A673 (cell line): ENCODE measurements at regions not wholly inside any gene's neighbourhood (a gene's known extent, or its start where the extent isn't known, plus 50 kb on each side); places are given as distances from the start of the nearest gene placed in this dataset.

Experiments used
- BruUV-seq: library from RNA; stranded (reverse); fragments of 400-500 nt; replicated peaks from 2 replicates; lab custom pipeline; 2021; lab: Mats Ljungman, UMichigan
- CTCF ChIA-PET: fragments of 300-600 bp; sonication (Branson Sonifier 250); formaldehyde crosslinking; loops from one replicate; lab custom pipeline; 2022; ENCODE audit warnings: antibody characterized with exemption; lab: Charles Lee
- POLR2A ChIA-PET: fragments of 300-600 bp; sonication (Branson Sonifier 250); formaldehyde crosslinking; loops from one replicate; lab custom pipeline; 2022; ENCODE audit warnings: antibody characterized with exemption; ENCODE audit not compliant: low non-redundant PET; lab: Charles Lee
- DNase-seq: peaks from one replicate; pipeline ENCODE4 v3.0.0-alpha.2; 2015; ENCODE audit warnings: low spot score
- H3K27ac ChIP-seq: fragments of 200-600 bp; sonication (generic); 2 replicates; pipeline ENCODE4 v1.5.1; 2016; ENCODE audit warnings: mixed run types, low read depth, mild to moderate bottlenecking, mixed read lengths, antibody characterized with exemption, low read length; ENCODE audit not compliant: poor library complexity, severe bottlenecking
- H3K27me3 ChIP-seq: fragments of 200-600 bp; sonication (generic); replicated peaks from 2 replicates; pipeline ENCODE4 v1.6.1; 2017; ENCODE audit warnings: mixed run types, low read depth, mild to moderate bottlenecking, mixed read lengths, antibody characterized with exemption, low read length; ENCODE audit not compliant: insufficient read depth, poor library complexity
- H3K36me3 ChIP-seq: fragments of 200-600 bp; sonication (generic); 2 replicates; pipeline ENCODE4 v1.6.1; 2016; ENCODE audit warnings: mixed run types, mild to moderate bottlenecking, mixed read lengths, antibody characterized with exemption, low read length; ENCODE audit not compliant: insufficient read depth, poor library complexity, severe bottlenecking
- H3K4me1 ChIP-seq: fragments of 200-600 bp; sonication (generic); 2 replicates; pipeline ENCODE4 v1.6.1; 2017; ENCODE audit warnings: mixed run types, mild to moderate bottlenecking, mixed read lengths, antibody characterized with exemption, low read length; ENCODE audit not compliant: insufficient read depth, poor library complexity, severe bottlenecking
- H3K4me3 ChIP-seq: fragments of 200-600 bp; sonication (generic); 2 replicates; pipeline ENCODE4 v1.5.1; 2016; ENCODE audit warnings: low read depth, mixed run types, mild to moderate bottlenecking, mixed read lengths, low read length; ENCODE audit not compliant: poor library complexity, severe bottlenecking
- H3K9me3 ChIP-seq: fragments of 200-600 bp; sonication (generic); 2 replicates; pipeline ENCODE4 v1.6.1; 2016; ENCODE audit warnings: mixed run types, low read depth, mild to moderate bottlenecking, mixed read lengths, antibody characterized with exemption, low read length; ENCODE audit not compliant: poor library complexity, severe bottlenecking
- CTCF ChIP-seq: fragments of 300-800, 200-600 bp; sonication (generic); conservative IDR thresholded peaks from 2 replicates; pipeline ENCODE4 v1.5.1; 2017; ENCODE audit warnings: low read depth, mild to moderate bottlenecking, antibody characterized with exemption, low read length, moderate library complexity, mixed read lengths
- EZH2 ChIP-seq: fragments of 200-600 bp; sonication (generic); IDR thresholded peaks from 2 replicates; pipeline ENCODE4 v1.6.1; 2017; ENCODE audit warnings: borderline replicate concordance, low read depth, mild to moderate bottlenecking, mixed read lengths, antibody characterized with exemption, low read length; ENCODE audit not compliant: poor library complexity, severe bottlenecking
- intact Hi-C: fragments of 100-400 bp; cut with micrococcal nuclease; formaldehyde crosslinking; loops from one replicate; pipeline ENCODE4 v1.10.0; 2022; ENCODE audit not compliant: unreplicated experiment

GRCh38 chr12:75698052-75698451 lies 186.6 kb upstream of the KRR1 start:
- Histone ChIP-seq H3K4me3 (no peak overlapping the region), H3K9me3 (no peaks in the 10 kb centered on the region), H3K27me3 (no peaks in the 10 kb centered on the region), H3K4me1 (no peaks in the 10 kb centered on the region), H3K36me3 (no peaks in the 10 kb centered on the region), H3K27ac (no peak overlapping the region)
- no peak for DNase-seq
- no TSS peak for BruUV-seq
- POLR2A ChIA-PET = no interaction called here
- intact Hi-C loops = no loop called here
- no peak for TF ChIP-seq CTCF
- TF ChIP-seq EZH2 = no peak
- CTCF ChIA-PET = no interaction called here

GRCh38 chr12:75695926-75696325 lies 184.5 kb upstream of the KRR1 start:
- CTCF ChIA-PET = interaction anchor here (0.6 kb wide), 1 partner anchor 26 kb away, joined by 10 read pairs; no protein-coding TSS in a partner anchor
- BruUV-seq = no TSS peak
- Histone ChIP-seq H3K4me1 (no peaks in the 10 kb centered on the region), H3K9me3 (no peaks in the 10 kb centered on the region), H3K36me3 (no peaks in the 10 kb centered on the region), H3K27ac (no peak overlapping the region), H3K4me3 (no peak overlapping the region), H3K27me3 (no peaks in the 10 kb centered on the region)
- TF ChIP-seq CTCF = no peak
- TF ChIP-seq EZH2 = no peak
- DNase-seq = no peak
- POLR2A ChIA-PET = no interaction called here
- intact Hi-C loops = no loop called here

- ChIA-PET CTCF (no interaction called here), POLR2A (no interaction called here)
- Histone ChIP-seq H3K36me3 (no peaks in the 10 kb centered on the region), H3K4me3 (no peak overlapping the region), H3K4me1 (no peaks in the 10 kb centered on the region), H3K27me3 (no peaks in the 10 kb centered on the region), H3K9me3 (no peaks in the 10 kb centered on the region), H3K27ac (no peak overlapping the region)
- TF ChIP-seq EZH2 = no peak
- no peak for TF ChIP-seq CTCF
- intact Hi-C loops = no loop called here
- BruUV-seq = no TSS peak
- DNase-seq = peak; percentile 41
Observed at GRCh38 chr12:75694534-75695268, 183.3 kb upstream of the KRR1 start.
